ENCODE measurements at regions not wholly inside any gene's neighbourhood (a gene's known extent, or its start where the extent isn't known, plus 50 kb on each side); places are given as distances from the start of the nearest gene placed in this dataset.

- no peak for DNase-seq
These were observed 79.3 kb upstream of the MMADHC start for GRCh38 chr2:149666809-149667320.

- DNase-seq = no peak
These were observed 77.3 kb upstream of the MMADHC start for GRCh38 chr2:149664896-149665295.

- no peak for DNase-seq
These were observed 75.0 kb upstream of the MMADHC start for GRCh38 chr2:149662556-149662955.

- no peak for DNase-seq
These were observed 74.3 kb upstream of the MMADHC start for GRCh38 chr2:149661844-149662243.

- no peak for DNase-seq
These were observed 71.0 kb upstream of the MMADHC start for GRCh38 chr2:149658553-149658952.

GRCh38 chr2:149657401-149658040 lies 69.9 kb upstream of the MMADHC start:
- no peak for DNase-seq

- DNase-seq = no peak
These were observed 69.4 kb upstream of the MMADHC start for GRCh38 chr2:149656996-149657395.

- DNase-seq = no peak
These were observed 66.4 kb upstream of the MMADHC start for GRCh38 chr2:149653831-149654445.

GRCh38 chr2:149652926-149653325 lies 65.4 kb upstream of the MMADHC start:
- DNase-seq = no peak

GRCh38 chr2:149652526-149652925 lies 65.0 kb upstream of the MMADHC start:
- no peak for DNase-seq

GRCh38 chr2:149651229-149651628 lies 63.7 kb upstream of the MMADHC start:
- DNase-seq = no peak

GRCh38 chr2:149650006-149650405 lies 62.4 kb upstream of the MMADHC start:
- DNase-seq = no peak

GRCh38 chr2:149648282-149649030 lies 60.9 kb upstream of the MMADHC start:
- no peak for DNase-seq

GRCh38 chr2:149645391-149645790 lies 57.8 kb upstream of the MMADHC start:
- DNase-seq = no peak

Measured in hematopoietic multipotent progenitor cell treated with erythropoietin and hydrocortisone succinate and interleukin-3 and kit ligand, for 8 days (in vitro differentiated cells).